CMK (cell line): ENCODE measurements at regions not wholly inside any gene's neighbourhood (a gene's known extent, or its start where the extent isn't known, plus 50 kb on each side); places are given as distances from the start of the nearest gene placed in this dataset.
"Not testable (repeated sequence)": the region's sequence is repeated elsewhere in the genome, so short reads cannot be mapped to it uniquely, and the experiment has no call there.

ENCODE experiments used
- DNase-seq: peaks from one replicate; pipeline ENCODE4 v3.0.0-alpha.2; 2010; ENCODE audit warnings: low read depth

- no peak for DNase-seq
These were observed 142.8 kb downstream of the NECTIN1 start for GRCh38 chr11:119586181-119586580.

GRCh38 chr11:119585043-119585781 is 143.8 kb downstream of the NECTIN1 start:
- no peak for DNase-seq

GRCh38 chr11:119584193-119585042 is 144.6 kb downstream of the NECTIN1 start:
- peak; percentile 87 for DNase-seq

GRCh38 chr11:119583585-119583984 is 145.4 kb downstream of the NECTIN1 start:
- DNase-seq, result no peak

GRCh38 chr11:119581396-119581795 is 147.6 kb downstream of the NECTIN1 start:
- DNase-seq, result not testable (repeated sequence)

GRCh38 chr11:119580751-119581150 is 148.2 kb downstream of the NECTIN1 start:
- no peak for DNase-seq

GRCh38 chr11:119580081-119580480 is 148.9 kb downstream of the NECTIN1 start:
- no peak for DNase-seq

- DNase-seq, result peak; percentile 82
These were observed 150.3 kb downstream of the NECTIN1 start for GRCh38 chr11:119578521-119579191.

- peak; percentile 81 for DNase-seq
These were observed 150.9 kb upstream of the THY1 start for GRCh38 chr11:119573858-119574257.

- DNase-seq, result no peak
These were observed 149.8 kb upstream of the THY1 start for GRCh38 chr11:119572481-119573424.

- no peak for DNase-seq
These were observed 148.3 kb upstream of the THY1 start for GRCh38 chr11:119571311-119571710.

- DNase-seq, result no peak
These were observed 145.0 kb upstream of the THY1 start for GRCh38 chr11:119567688-119568582.

GRCh38 chr11:119566319-119566718 is 143.3 kb upstream of the THY1 start:
- DNase-seq, result no peak

GRCh38 chr11:119565693-119566092 is 142.7 kb upstream of the THY1 start:
- DNase-seq, result not testable (repeated sequence)

GRCh38 chr11:119560961-119561360 is 138.0 kb upstream of the THY1 start:
- no peak for DNase-seq

GRCh38 chr11:119560291-119560690 is 137.3 kb upstream of the THY1 start:
- DNase-seq, result no peak

- DNase-seq, result no peak
These were observed 129.1 kb upstream of the THY1 start for GRCh38 chr11:119552106-119552485.

GRCh38 chr11:119551420-119552105 is 128.6 kb upstream of the THY1 start:
- DNase-seq, result no peak

GRCh38 chr11:119550053-119550752 is 127.2 kb upstream of the THY1 start:
- no peak for DNase-seq
